Esophagus muscularis mucosa (tissue), 4 donors: ENCODE measurements at regions not wholly inside any gene's neighbourhood (a gene's known extent, or its start where the extent isn't known, plus 50 kb on each side); places are given as distances from the start of the nearest gene placed in this dataset.

ENCODE experiments used
- DNase-seq: peaks from one replicate; pipeline ENCODE4 v3.0.0-alpha.2; 2017; ENCODE audit errors: extremely low spot score
- H3K27ac ChIP-seq, 4 donors: fragments of 200-600 bp; sonication (generic); replicated peaks in 1 of 4; 1 replicate in 3 of 4; 2 replicates in 1 of 4; pipeline ENCODE4 v1.5.1; 2016 to 2019; ENCODE audit warnings: mild to moderate bottlenecking in 1 of 4
- H3K27me3 ChIP-seq, 4 donors: fragments of 200-600 bp; sonication (generic); one replicate each; pipeline versions ENCODE4 v1.5.1 to v1.6.0; 2016 to 2019
- H3K36me3 ChIP-seq, 4 donors: fragments of 200-600 bp; sonication (generic); one replicate each; pipeline ENCODE4 v1.5.1; 2016 to 2019
- H3K4me1 ChIP-seq, 4 donors: fragments of 200-600 bp; sonication (generic); one replicate each; pipeline ENCODE4 v1.5.1; 2016 to 2019
- H3K4me3 ChIP-seq, 4 donors: fragments of 200-600 bp; sonication (generic); 1 replicate in 2 of 4; 2 replicates in 2 of 4; pipeline ENCODE4 v1.5.1; 2016 to 2019; ENCODE audit warnings: mild to moderate bottlenecking in 4 of 4, moderate library complexity in 1 of 4
- H3K9me3 ChIP-seq, 4 donors: fragments of 200-600 bp; sonication (generic); 1 replicate in 3 of 4; 2 replicates in 1 of 4; pipeline ENCODE4 v1.5.1; 2016 to 2019
- CTCF ChIP-seq, 3 experiments: fragments of 200-600 bp in 2 of 3; fragments of 450-650 bp in 1 of 3; sonication (generic) in 2 of 3; IDR thresholded peaks; one replicate each; pipeline ENCODE4 v1.5.1; 2017 to 2019; ENCODE audit warnings: antibody characterized with exemption in 3 of 3, mild to moderate bottlenecking in 2 of 3, moderate library complexity in 1 of 3
- EP300 ChIP-seq: sonication (generic); formaldehyde crosslinking; IDR thresholded peaks from one replicate; pipeline ENCODE4 v1.6.1; 2017; ENCODE audit warnings: antibody characterized with exemption
- POLR2A ChIP-seq: fragments of 450-650 bp; IDR thresholded peaks from one replicate; pipeline ENCODE4 v1.6.1; 2017; ENCODE audit warnings: antibody characterized with exemption, moderate library complexity, mild to moderate bottlenecking, low read depth
- POLR2AphosphoS5 ChIP-seq, 2 donors: sonication (generic); formaldehyde crosslinking; IDR thresholded peaks; one replicate each; pipeline ENCODE4 v1.6.1; 2017; ENCODE audit warnings: antibody characterized with exemption in 2 of 2
- WGBS: methylation state at CpG from one replicate; pipeline ENCODE4 v1.1.5; 2018; 5-methylcytosine and 5-hydroxymethylcytosine counted together
- intact Hi-C: fragments of 100-400 bp; cut with DNase I; formaldehyde crosslinking; loops from one replicate; pipeline ENCODE4 v1.15.1; 2023

GRCh38 chr19:27736225-27736624, 1476.7 kb downstream of the UQCRFS1 start:
- H3K27me3 ChIP-seq, result no peaks in the 10 kb centered on the region
- no peak overlapping the region for H3K4me3 ChIP-seq
- no peak for DNase-seq
- H3K9me3 ChIP-seq, result peaks cover 0 to 5% (median 1%) of the 10 kb centered on the region in 4 donors
- H3K27ac ChIP-seq, result no peak overlapping the region
- intact Hi-C loops, result no loop called here
- peaks cover 16 to 79% (median 34%) of the 10 kb centered on the region in 4 donors for H3K36me3 ChIP-seq
- no peaks in the 10 kb centered on the region for H3K4me1 ChIP-seq
- TF ChIP-seq POLR2AphosphoS5 (IDR thresholded peaks at IDR 0.05) (no peak), POLR2A (no peak), CTCF (IDR thresholded peaks at IDR 0.05) (no peak), EP300 (no peak)
- WGBS, result 96% methylated on average over 4 of the region's 4 CpGs

GRCh38 chr19:27735314-27735713, 1477.6 kb downstream of the UQCRFS1 start:
- DNase-seq, result no peak
- H3K36me3 ChIP-seq, result peaks cover 10 to 84% (median 31%) of the 10 kb centered on the region in 4 donors
- intact Hi-C loops, result no loop called here
- 80% methylated on average over 1 of the region's 5 CpGs for WGBS
- H3K27me3 ChIP-seq, result no peaks in the 10 kb centered on the region
- TF ChIP-seq POLR2A (no peak), CTCF (IDR thresholded peaks at IDR 0.05) (no peak), POLR2AphosphoS5 (IDR thresholded peaks at IDR 0.05) (no peak), EP300 (no peak)
- no peak overlapping the region for H3K4me3 ChIP-seq
- no peak overlapping the region for H3K27ac ChIP-seq
- no peaks in the 10 kb centered on the region for H3K4me1 ChIP-seq
- peaks cover 0 to 12% (median 3%) of the 10 kb centered on the region in 4 donors for H3K9me3 ChIP-seq

- intact Hi-C loops, result no loop called here
- Histone ChIP-seq H3K4me3 (no peak overlapping the region), H3K27me3 (no peaks in the 10 kb centered on the region), H3K9me3 (peaks cover 0 to 18% (median 3%) of the 10 kb centered on the region in 4 donors), H3K4me1 (no peaks in the 10 kb centered on the region), H3K36me3 (peaks cover 8 to 84% (median 29%) of the 10 kb centered on the region in 4 donors), H3K27ac (no peak overlapping the region)
- 92% methylated on average over 4 of the region's 5 CpGs for WGBS
- no peak for DNase-seq
- TF ChIP-seq EP300, result no peak
Measured at GRCh38 chr19:27734496-27735220, 1478.3 kb downstream of the UQCRFS1 start.

- no peaks in the 10 kb centered on the region for H3K27me3 ChIP-seq
- TF ChIP-seq POLR2AphosphoS5 (IDR thresholded peaks at IDR 0.05) (no peak), POLR2A (no peak), EP300 (no peak), CTCF (IDR thresholded peaks at IDR 0.05) (no peak)
- 86% methylated on average over 3 of the region's 4 CpGs for whole genome bisulfite sequencing
- no peak overlapping the region for H3K4me3 ChIP-seq
- H3K36me3 ChIP-seq, result peaks cover 0 to 81% (median 27%) of the 10 kb centered on the region in 4 donors
- H3K27ac ChIP-seq, result no peak overlapping the region
- DNase-seq, result peak; percentile 55
- H3K4me1 ChIP-seq, result no peaks in the 10 kb centered on the region
- intact Hi-C loops, result no loop called here
- H3K9me3 ChIP-seq, result peaks cover 0 to 25% (median 3%) of the 10 kb centered on the region in 4 donors
Measured at GRCh38 chr19:27733551-27734266, 1479.2 kb downstream of the UQCRFS1 start.

- Histone ChIP-seq H3K4me3 (no peak overlapping the region), H3K9me3 (peaks cover 0 to 40% (median 8%) of the 10 kb centered on the region in 4 donors), H3K27me3 (no peaks in the 10 kb centered on the region), H3K27ac (no peak overlapping the region), H3K36me3 (peaks cover 0 to 53% (median 9%) of the 10 kb centered on the region in 4 donors), H3K4me1 (no peaks in the 10 kb centered on the region)
- intact Hi-C loops, result no loop called here
- TF ChIP-seq POLR2A, result no peak
- no peak for TF ChIP-seq EP300
- no peak for TF ChIP-seq POLR2AphosphoS5 (IDR thresholded peaks at IDR 0.05)
- TF ChIP-seq CTCF (IDR thresholded peaks at IDR 0.05), result no peak
- DNase-seq, result no peak
- 82% methylated on average over 2 of the region's 2 CpGs for WGBS
Measured at GRCh38 chr19:27729332-27729731, 1483.6 kb downstream of the UQCRFS1 start.
